Activated CD8-positive, alpha-beta memory T cell treated with anti-CD3 and anti-CD28 coated beads, Interleukin-2, amount 10 ng/mL, durations not matched to agents 7 days and 5 days (primary cell): ENCODE measurements at regions not wholly inside any gene's neighbourhood (a gene's known extent, or its start where the extent isn't known, plus 50 kb on each side); places are given as distances from the start of the nearest gene placed in this dataset.

Experiments
- ATAC-seq: fragments of 150-1000 bp; cut with Tn5 transposase; one replicate; pipeline ENCODE4 v1.10.0; 2021; ENCODE audit warnings: moderate library complexity
- CTCF ChIA-PET: fragments of 350-600 bp; sonication (Branson Sonifier 250); formaldehyde crosslinking; loops from one replicate; lab custom pipeline; 2021; ENCODE audit warnings: antibody characterized with exemption; lab: Charles Lee
- DNase-seq: peaks from one replicate; pipeline ENCODE4 v3.0.0-alpha.2; 2020
- H3K27ac Mint-ChIP-seq: one replicate; pipeline ENCODE4 v1.8.0; 2021; ENCODE audit warnings: mild to moderate bottlenecking, mixed read lengths
- H3K27me3 Mint-ChIP-seq: one replicate; pipeline ENCODE4 v1.8.0; 2021; ENCODE audit warnings: mixed read lengths
- H3K36me3 Mint-ChIP-seq: one replicate; pipeline ENCODE4 v1.8.0; 2021; ENCODE audit warnings: mild to moderate bottlenecking, mixed read lengths
- H3K4me1 Mint-ChIP-seq: one replicate; pipeline ENCODE4 v1.8.0; 2021; ENCODE audit warnings: mixed read lengths
- H3K4me3 Mint-ChIP-seq: one replicate; pipeline ENCODE4 v1.8.0; 2021; ENCODE audit warnings: mild to moderate bottlenecking, moderate library complexity, mixed read lengths
- H3K9me3 Mint-ChIP-seq: one replicate; pipeline ENCODE4 v1.8.0; 2022; ENCODE audit warnings: low read depth, mixed read lengths

DNA sequence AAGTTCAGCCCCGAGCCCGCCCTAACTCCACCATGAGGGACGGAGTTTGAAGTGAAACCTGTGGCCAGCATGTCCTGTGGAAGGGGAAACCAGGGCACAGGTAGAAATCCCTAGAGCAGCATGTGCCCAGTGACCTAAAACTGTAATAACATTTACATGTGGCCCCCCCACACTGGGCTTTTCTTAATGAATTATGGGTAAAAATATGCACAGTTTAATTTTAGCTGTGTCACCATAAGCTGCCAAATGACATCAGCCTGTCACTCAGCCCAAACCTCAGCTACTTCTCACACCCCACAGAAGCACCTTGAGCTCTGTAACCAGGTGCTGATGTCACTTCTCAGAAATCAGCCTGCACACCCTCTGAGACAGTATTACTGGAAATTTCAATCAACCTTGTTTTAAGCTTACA, 50.0 kb upstream of the SLC19A1 start:
- Mint-ChIP-seq H3K27me3 (peaks cover 18% of the 10 kb centered on the region), H3K27ac (no peak overlapping the region), H3K4me3 (peak overlapping the region; percentile 17), H3K36me3 (peaks cover 6% of the 10 kb centered on the region), H3K9me3 (peaks cover 5% of the 10 kb centered on the region), H3K4me1 (peaks cover 13% of the 10 kb centered on the region)
- peak; percentile 79 for ATAC-seq
- CTCF ChIA-PET, result interaction anchor here (0.6 to 1.5 kb wide), 10 partner anchors 34 to 382 kb away, joined by 3 to 16 read pairs (median 3); no protein-coding TSS in a partner anchor
- DNase-seq, result peak; percentile 92

DNA sequence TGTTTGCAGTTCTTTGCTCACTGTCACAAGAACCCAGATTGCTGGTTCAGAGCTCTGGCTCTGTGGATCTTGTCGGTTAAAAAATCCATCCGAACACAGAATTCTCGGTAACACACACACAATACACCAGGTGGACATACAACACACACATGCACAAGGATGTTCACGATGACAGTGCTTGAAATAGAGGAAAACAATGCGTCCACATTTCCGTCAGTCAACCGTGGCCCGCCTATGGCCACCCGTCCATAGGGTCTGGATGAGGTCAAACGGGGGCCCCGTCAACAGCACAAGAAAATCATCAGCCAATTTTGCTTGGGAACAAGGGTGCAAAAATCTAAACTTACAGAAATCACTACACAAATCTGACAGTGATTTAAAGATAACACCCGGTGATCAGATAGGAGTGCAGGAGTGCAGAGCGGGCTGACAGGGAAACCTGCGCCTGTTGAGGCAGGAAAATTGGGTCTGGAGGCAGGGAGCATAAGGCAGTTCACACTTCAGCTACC, 50.4 kb upstream of the SLC19A1 start:
- H3K4me1 Mint-ChIP-seq, result peaks cover 13% of the 10 kb centered on the region
- peaks cover 17% of the 10 kb centered on the region for H3K27me3 Mint-ChIP-seq
- CTCF ChIA-PET, result interaction anchor here (0.6 to 1.5 kb wide), 10 partner anchors 35 to 381 kb away, joined by 3 to 16 read pairs (median 3); no protein-coding TSS in a partner anchor
- ATAC-seq, result no peak
- H3K27ac Mint-ChIP-seq, result no peak overlapping the region
- peaks cover 3% of the 10 kb centered on the region for H3K9me3 Mint-ChIP-seq
- no peak for DNase-seq
- peaks cover 4% of the 10 kb centered on the region for H3K36me3 Mint-ChIP-seq
- peak overlapping the region; percentile 17 for H3K4me3 Mint-ChIP-seq

DNA sequence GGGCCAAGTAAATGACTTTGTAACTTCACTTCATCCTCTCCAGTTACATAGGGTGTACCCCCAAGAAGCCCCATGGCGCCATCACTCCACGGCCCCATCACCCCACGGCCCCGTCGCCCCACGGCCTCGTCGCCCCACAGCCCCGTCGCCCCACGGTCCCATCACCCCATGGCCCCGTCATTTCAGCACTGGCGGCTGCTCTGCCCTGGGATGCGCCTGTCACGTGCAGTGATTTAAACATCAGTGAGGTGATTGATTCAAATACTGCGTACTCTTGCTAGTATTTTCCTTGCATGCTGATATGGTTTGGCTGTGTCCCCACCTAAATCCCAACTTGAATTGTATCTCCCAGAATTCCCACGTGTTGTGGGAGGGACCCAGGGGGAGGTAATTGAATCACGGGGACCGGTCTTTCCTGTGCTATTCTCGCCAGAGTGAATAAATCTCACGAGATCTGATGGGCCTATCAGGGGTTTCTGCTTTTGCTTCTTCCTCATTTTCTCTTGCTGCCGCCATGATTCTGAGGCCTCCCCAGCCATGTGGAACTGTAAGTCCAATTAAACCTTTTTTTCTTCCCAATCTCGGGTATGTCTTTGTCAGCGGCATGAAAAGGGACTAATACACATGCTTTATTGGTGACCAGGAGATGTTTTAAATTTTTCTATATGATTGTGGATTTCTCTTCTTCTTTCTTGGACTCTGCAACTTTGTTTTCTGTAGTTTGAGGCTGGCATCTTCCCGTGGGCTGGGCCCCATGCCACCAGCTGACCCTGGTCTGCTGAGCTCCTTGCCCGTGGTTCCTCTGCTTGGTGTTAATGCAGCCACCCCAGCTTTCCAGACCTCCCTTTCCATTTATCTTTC, 50.1 kb upstream of the PCBP3 start:
- H3K27me3 Mint-ChIP-seq, result peaks cover 11% of the 10 kb centered on the region
- CTCF ChIA-PET, result interaction anchor here (1.0 to 1.2 kb wide), 5 partner anchors 37 to 380 kb away, joined by 3 to 14 read pairs (median 3); no protein-coding TSS in a partner anchor
- H3K27ac Mint-ChIP-seq, result peak overlapping the region; percentile 56
- peaks cover 2% of the 10 kb centered on the region for H3K36me3 Mint-ChIP-seq
- H3K4me3 Mint-ChIP-seq, result no peak overlapping the region
- peaks cover 13% of the 10 kb centered on the region for H3K4me1 Mint-ChIP-seq
- no peaks in the 10 kb centered on the region for H3K9me3 Mint-ChIP-seq
- no peak for DNase-seq
- no peak for ATAC-seq
